ENCODE measurements at regions not wholly inside any gene's neighbourhood (a gene's known extent, or its start where the extent isn't known, plus 50 kb on each side); places are given as distances from the start of the nearest gene placed in this dataset.
"Not testable (repeated sequence)": the region's sequence is repeated elsewhere in the genome, so short reads cannot be mapped to it uniquely, and the experiment has no call there.

GRCh38 chr4:81375745-81376144, 96.0 kb downstream of the RASGEF1B start:
- no peak for DNase-seq

- no peak for DNase-seq
These were observed 101.8 kb downstream of the RASGEF1B start for GRCh38 chr4:81369886-81370285.

- no peak for DNase-seq
These were observed 104.9 kb downstream of the RASGEF1B start for GRCh38 chr4:81366779-81367178.

GRCh38 chr4:81360737-81361136, 111.0 kb downstream of the RASGEF1B start:
- no peak for DNase-seq

GRCh38 chr4:81359207-81359606, 112.5 kb downstream of the RASGEF1B start:
- no peak for DNase-seq

GRCh38 chr4:81358154-81358553, 113.6 kb downstream of the RASGEF1B start:
- DNase-seq: no peak

GRCh38 chr4:81356621-81357020, 115.1 kb downstream of the RASGEF1B start:
- no peak for DNase-seq

GRCh38 chr4:81355136-81355535, 116.6 kb downstream of the RASGEF1B start:
- DNase-seq: no peak

GRCh38 chr4:81353861-81354260, 117.8 kb downstream of the RASGEF1B start:
- no peak for DNase-seq

- no peak for DNase-seq
These were observed 119.3 kb downstream of the RASGEF1B start for GRCh38 chr4:81352446-81352835.

GRCh38 chr4:81351654-81352445, 119.9 kb downstream of the RASGEF1B start:
- DNase-seq: peak; percentile 85

GRCh38 chr4:81350040-81350439, 121.7 kb downstream of the RASGEF1B start:
- no peak for DNase-seq

GRCh38 chr4:81348778-81349094, 123.0 kb downstream of the RASGEF1B start:
- no peak for DNase-seq

- no peak for DNase-seq
These were observed 123.5 kb downstream of the RASGEF1B start for GRCh38 chr4:81348086-81348777.

- no peak for DNase-seq
These were observed 125.0 kb downstream of the RASGEF1B start for GRCh38 chr4:81346719-81347118.

- no peak for DNase-seq
These were observed 128.2 kb downstream of the RASGEF1B start for GRCh38 chr4:81343536-81343935.

- no peak for DNase-seq
These were observed 128.0 kb upstream of the PRKG2 start for GRCh38 chr4:81343046-81343445.

- no peak for DNase-seq
These were observed 122.2 kb upstream of the PRKG2 start for GRCh38 chr4:81337211-81337610.

- DNase-seq: no peak
These were observed 120.3 kb upstream of the PRKG2 start for GRCh38 chr4:81335122-81335912.

GRCh38 chr4:81330018-81330417, 115.0 kb upstream of the PRKG2 start:
- no peak for DNase-seq

GRCh38 chr4:81326581-81326980, 111.6 kb upstream of the PRKG2 start:
- no peak for DNase-seq

- DNase-seq: not testable (repeated sequence)
These were observed 109.6 kb upstream of the PRKG2 start for GRCh38 chr4:81324594-81324993.

GRCh38 chr4:81319657-81320056, 104.6 kb upstream of the PRKG2 start:
- DNase-seq: no peak

All from left kidney (tissue), 1 donor.